ENCODE measurements at regions not wholly inside any gene's neighbourhood (a gene's known extent, or its start where the extent isn't known, plus 50 kb on each side); places are given as distances from the start of the nearest gene placed in this dataset.

GRCh38 chr9:107118863-107119624 is 164.0 kb upstream of the RAD23B start:
- no peak for DNase-seq (ENCODE audit: low read depth in 2 of 2)

DNA sequence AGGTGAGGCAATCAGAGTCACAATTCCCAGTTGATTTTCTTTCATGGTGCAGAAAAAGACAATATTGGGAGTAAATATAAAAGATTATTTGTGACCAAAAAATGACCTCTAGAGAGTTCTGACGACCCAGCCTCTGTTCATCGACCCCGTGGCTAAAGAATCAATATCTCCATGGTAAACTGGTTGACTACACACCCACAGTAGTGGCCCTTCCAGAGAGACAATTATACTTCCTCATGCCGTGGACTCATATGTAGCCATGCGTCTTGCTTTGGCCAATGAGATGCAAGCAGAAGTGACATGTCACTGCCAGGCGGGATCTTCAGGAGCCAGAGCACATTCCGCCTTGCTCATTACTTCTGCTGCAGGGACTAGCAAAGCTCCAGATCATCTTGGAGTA is 163.3 kb upstream of the RAD23B start:
- DNase-seq (ENCODE audit: low read depth in 2 of 2) = no peak

DNA sequence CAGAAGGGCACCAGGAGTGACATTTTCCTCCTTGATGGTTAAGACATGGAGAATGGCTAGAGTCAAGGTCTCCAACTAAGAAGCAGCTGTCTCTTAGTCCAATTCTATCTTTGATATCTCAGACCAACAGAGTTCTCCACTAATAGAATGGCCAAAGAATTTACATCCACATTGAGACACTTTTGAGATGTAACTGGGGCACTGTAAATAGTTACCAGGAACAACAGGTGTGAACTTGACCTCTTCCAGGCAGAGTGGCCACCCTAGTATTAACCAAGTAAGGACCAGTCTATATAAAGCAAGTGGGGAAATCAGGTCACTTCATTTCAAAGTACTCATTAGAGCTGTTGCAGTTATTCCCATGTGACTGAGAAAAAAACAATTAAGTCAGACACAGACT is 159.7 kb upstream of the RAD23B start:
- DNase-seq (ENCODE audit: low read depth in 2 of 2) = no peak

DNA sequence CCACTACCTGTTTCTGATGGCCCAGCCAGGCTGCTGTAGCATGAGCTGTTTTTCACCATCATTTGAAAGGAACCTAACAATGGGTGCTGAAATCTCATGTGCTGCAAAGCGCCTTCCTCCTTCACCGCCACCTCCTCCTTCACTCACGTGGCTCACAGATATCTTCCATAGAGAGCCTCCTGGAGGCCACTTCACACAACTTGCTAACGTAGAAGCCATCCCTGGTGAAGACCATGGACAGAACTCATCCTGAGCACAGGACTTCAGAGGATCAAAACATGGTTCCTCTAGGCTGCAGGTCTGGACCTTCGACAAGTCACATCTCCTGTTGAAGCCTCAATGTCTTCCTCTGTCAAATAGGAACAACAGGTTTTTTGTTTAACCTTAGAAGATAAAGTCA is 155.5 kb upstream of the RAD23B start:
- DNase-seq (ENCODE audit: low read depth in 2 of 2) = no peak

DNA sequence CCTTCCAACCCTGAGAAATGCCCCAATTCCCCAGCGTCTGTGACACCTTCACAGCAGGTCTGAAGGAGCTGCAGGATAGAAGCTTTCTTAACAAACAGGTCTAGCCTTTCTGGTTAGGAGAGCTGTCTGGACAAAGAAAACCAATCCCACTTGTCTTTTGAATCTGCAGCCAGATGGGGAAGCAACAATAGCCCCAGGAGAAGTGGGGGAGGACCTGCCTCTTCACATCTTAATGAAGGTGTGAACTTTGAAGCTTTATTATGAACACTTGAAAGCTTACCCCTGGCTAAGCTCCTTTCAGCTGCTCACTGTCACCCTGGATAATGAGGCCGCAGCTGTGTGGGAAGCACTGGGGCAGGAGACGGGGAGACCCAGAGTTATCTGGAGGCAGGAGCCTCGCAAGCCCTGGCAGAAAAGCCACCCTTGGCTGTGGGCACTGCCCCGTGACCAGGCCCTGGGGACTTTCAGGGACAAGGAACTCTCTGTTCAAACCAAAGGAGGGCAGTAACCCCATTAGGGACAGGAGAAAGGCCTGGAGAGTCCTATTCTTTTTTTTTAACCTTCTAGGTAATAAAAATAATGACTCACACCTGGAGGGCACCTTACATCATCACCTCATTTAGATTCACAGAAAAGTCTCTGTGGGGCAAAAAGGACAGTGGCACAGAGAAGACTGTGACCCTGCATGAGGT is 151.8 kb upstream of the RAD23B start:
- no peak for DNase-seq (ENCODE audit: low read depth in 2 of 2)

DNA sequence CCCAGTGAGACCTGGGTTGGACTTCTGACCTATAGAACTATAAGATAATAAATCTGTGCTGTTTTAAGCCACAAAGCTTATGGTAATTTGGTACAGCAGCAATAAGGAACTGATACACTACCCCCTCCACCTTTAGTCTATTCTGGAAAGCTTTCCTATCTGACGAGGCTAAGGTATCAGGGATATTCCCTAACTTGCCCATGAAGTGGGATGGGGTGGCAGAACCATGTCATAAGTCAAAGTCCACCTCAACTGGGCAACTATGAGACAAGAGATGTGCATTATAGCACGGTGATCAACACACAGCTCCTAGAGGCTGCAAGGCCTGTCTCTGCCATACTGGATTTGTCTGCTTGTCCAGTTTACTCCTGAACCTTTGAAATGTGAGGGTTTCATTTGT is 146.8 kb upstream of the RAD23B start:
- DNase-seq (ENCODE audit: low read depth in 2 of 2) = no peak

- no peak for DNase-seq (ENCODE audit: low read depth in 2 of 2)
These were observed 145.4 kb upstream of the RAD23B start for GRCh38 chr9:107137495-107138202.

DNA sequence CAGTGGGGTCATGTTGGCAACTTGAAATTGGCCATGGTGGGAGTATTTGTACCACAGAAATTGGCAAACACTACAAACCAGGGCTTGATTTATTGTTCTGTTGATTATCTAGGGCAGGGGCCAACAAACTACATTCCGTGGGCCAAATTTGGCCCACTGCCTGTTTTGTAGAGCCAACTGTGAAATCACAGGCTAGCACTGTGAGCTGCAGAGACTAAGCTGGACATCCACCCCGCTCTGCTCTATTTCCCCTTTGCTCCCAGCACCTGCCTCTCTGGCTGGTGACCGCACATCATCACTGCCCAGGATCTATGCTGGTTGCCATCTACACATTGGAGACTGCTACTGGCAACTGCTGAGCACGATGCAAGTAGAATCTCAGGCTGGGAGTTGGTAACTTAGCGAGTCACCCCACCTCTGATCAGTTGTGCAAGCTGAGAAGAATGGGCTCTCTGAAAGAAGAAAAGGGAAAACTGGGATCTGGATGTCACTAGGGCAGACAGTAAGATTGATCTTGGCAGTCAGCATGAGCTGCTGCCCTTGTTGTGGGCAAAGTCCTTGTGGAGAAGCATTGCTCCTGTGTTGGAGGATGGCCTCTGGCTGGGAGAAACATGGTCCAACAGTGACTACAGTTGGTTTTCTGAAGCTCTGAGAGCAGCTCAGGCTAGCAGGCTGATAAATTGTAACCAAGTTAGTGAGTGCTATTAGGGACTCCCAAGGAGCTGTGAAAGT is 144.7 kb upstream of the RAD23B start:
- DNase-seq (ENCODE audit: low read depth in 2 of 2) = no peak

- no peak for DNase-seq (ENCODE audit: low read depth in 2 of 2)
These were observed 141.1 kb upstream of the RAD23B start for GRCh38 chr9:107141967-107142366.

- no peak for DNase-seq (ENCODE audit: low read depth in 2 of 2)
These were observed 140.6 kb upstream of the RAD23B start for GRCh38 chr9:107142430-107142829.

DNA sequence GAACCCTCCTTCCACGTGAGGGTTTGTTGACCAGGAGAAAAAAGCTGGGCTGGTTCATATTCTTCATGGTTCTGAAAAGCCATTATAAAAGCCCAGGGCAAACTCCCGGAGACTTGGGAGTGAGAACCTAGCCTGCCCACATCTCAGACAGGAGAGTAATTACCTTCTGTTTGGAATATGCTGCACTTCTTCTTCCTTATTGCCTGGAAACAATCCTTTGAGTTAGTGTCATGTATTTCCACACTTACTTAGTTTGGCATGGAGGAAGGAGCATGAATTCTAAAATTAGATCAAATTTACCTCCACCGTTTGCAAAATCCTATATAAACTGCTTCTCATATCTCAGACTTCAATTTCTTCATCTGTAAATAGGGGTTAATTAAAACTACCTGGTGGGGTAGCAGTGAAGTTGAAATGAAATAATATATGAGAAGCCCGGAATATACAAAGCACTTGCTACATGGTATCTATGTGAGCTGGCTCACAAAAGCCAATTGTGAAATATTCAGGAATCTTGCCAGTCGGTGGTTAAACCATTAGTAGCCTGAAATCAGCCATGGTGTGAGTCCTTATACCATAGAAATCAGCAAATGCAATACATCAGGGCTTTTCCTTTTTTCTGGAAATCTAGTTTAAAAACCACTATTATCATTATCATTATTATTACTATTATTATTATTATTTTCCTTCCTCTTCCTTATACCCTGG is 140.0 kb upstream of the RAD23B start:
- DNase-seq (ENCODE audit: low read depth in 2 of 2) = no peak

DNA sequence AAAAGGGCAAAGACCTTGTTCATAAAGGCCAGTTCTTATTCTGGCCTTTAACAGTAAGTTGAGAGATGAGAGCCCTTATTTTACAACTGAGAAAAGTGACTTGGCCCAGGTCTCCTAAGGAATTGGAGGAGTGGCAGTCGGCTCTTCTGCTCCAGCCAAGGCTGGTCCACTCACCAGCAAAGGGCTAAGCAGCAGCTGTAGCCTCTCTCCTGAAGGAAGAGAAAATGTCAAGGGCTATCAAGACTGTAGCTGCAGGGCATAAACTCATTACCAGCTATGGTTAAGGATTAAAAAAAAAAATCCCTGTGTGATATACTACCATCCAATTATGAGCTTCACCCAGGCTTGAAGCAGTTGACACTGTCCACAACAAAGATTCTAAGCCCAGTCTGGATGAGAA is 138.6 kb upstream of the RAD23B start:
- no peak for DNase-seq (ENCODE audit: low read depth in 2 of 2)

DNA sequence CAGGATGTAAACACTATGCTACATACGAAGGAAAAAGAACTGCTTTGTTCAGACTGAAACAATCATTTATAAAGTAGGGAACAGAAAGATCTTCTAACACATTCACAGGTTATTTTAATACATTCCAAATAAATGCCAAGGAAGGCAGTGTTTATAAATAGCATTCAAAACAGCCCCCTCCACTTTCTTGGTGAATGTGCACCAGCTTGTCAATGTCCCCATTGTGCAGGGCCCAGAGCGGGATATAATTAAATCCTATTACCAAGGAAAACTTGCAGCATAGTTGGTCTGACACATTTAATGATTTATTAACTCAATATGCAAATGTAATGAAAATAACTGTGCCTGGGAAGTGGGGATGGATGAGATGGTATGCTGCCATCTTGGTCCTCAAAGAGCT is 135.9 kb upstream of the RAD23B start:
- DNase-seq (ENCODE audit: low read depth in 2 of 2) = no peak

GRCh38 chr9:107148216-107148615 is 134.9 kb upstream of the RAD23B start:
- DNase-seq (ENCODE audit: low read depth in 2 of 2) = no peak

DNA sequence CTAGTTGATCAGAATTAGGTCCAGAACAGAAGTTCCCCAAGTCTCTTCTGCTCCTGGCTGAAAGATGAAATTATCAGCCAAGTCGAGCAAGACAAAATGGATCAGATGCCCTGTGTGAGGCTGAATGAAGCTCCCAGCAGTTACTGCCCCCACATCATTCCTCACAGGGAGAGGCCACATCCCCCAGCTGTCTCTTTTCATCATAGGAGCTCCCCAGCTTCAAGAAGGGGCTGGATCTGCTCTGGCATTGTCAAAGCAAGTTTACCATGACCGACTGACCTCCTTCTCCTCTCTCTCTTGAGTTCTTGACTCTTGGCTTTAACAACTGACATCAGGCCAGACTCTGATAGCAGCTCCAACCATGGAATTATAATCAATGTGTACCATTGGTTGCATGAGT is 133.3 kb upstream of the RAD23B start:
- no peak for DNase-seq (ENCODE audit: low read depth in 2 of 2)

- no peak for DNase-seq (ENCODE audit: low read depth in 2 of 2)
These were observed 129.7 kb upstream of the RAD23B start for GRCh38 chr9:107153336-107153735.

DNA sequence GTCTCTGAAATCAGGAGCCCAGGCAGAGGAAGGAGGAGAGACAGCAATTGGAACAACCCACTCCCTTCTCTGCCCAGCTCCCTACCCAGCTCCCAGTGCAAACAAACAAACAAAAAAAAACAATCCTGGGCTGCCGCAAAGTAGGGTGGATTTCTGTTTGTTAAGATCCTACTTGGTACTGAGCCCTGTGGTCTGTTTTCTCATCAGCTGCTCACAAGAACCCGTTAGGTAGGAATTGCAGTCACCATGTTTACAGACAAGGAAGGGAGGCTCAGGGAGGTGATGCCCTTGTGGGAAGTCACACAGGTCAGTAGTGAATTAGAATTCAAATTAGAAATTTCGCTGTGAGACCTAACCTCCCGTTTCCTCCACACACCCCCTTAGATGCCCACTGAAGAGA is 128.8 kb upstream of the RAD23B start:
- no peak for DNase-seq (ENCODE audit: low read depth in 2 of 2)

DNA sequence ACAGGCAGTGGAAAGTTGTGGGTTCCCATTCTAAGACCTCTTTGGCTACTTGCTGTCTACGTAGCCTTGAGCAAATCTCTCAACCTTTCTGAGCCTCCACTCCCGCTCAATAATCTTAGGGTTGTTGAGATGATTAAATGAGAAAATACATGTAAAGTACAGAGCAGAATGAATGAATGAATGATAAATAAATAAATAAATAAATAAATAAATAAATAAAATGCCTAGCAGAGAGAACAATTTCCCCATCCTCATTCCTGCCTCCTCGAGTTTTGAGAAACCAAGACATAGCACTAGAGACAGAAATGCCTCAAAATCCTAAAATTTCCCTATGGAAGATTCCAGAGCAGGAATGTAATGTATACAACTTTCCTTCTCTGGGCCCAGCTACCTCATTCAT is 128.3 kb upstream of the RAD23B start:
- DNase-seq (ENCODE audit: low read depth in 2 of 2) = no peak

DNA sequence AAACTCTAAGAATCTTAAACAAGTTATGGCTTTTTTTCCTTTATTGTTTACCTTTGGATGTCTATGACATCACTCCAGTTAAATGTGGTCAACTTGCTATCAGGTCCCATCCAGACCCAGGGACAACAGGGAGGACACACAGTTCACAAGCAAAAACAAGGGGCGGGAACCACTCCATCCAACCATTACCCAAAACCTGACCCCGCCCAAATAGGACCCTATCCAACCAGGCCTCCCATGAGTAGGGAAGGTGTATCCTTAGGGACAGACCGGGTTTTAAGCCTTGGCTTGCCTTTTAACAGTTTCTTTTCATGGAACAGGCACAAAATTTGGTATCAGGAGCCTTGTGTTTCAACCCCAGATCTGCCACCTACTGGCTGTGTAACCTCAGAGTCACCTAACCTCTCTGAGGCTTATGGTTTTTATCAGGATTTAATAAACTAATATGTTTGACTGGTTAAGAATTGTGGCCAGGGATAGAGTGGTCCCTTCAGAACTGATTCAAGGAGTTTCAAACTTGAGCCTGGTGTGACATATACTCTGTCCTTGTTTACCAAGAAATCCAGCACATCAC is 127.7 kb upstream of the RAD23B start:
- DNase-seq (ENCODE audit: low read depth in 2 of 2) = no peak

GRCh38 chr9:107158321-107158720 is 124.8 kb upstream of the RAD23B start:
- no peak for DNase-seq (ENCODE audit: low read depth in 2 of 2)

- no peak for DNase-seq (ENCODE audit: low read depth in 2 of 2)
These were observed 121.7 kb upstream of the RAD23B start for GRCh38 chr9:107161338-107161737.
